ENCODE measurements at regions not wholly inside any gene's neighbourhood (a gene's known extent, or its start where the extent isn't known, plus 50 kb on each side); places are given as distances from the start of the nearest gene placed in this dataset.

- TF ChIP-seq CTCF (conservative IDR thresholded peaks at IDR 0.05) (no peak), ZFX (IDR thresholded peaks at IDR 0.05) (no peak)
These were observed 1460.3 kb upstream of the CADM2 start for GRCh38 chr3:83498361-83499016.
